ENCODE measurements at regions not wholly inside any gene's neighbourhood (a gene's known extent, or its start where the extent isn't known, plus 50 kb on each side); places are given as distances from the start of the nearest gene placed in this dataset.

- no peak overlapping the region for H3K4me3 ChIP-seq (ENCODE audit: control insufficient read depth in 1 of 7, extremely low read depth in 1 of 7, insufficient read depth in 4 of 7, low read depth in 2 of 7, low read length in 6 of 7)
- ChIA-PET CTCF (no interaction called here), POLR2A (no interaction called here)
- no peaks in the 10 kb centered on the region for H3K36me3 ChIP-seq (ENCODE audit: control insufficient read depth in 4 of 4, insufficient read depth in 4 of 4, low read length in 3 of 4)
- no peak overlapping the region for H3K27ac ChIP-seq (ENCODE audit: insufficient read depth in 1 of 2, low read depth in 1 of 2, low read length in 2 of 2, poor library complexity in 1 of 2, severe bottlenecking in 2 of 2)
- DNase-seq, result no peak
- H3K4me1 ChIP-seq (ENCODE audit: control extremely low read depth in 1 of 4, control insufficient read depth in 4 of 4, insufficient read depth in 4 of 4, low read length in 3 of 4), result no peaks in the 10 kb centered on the region
- no peaks in the 10 kb centered on the region for H3K27me3 ChIP-seq (replicated peaks in 2 of 5; ENCODE audit: control insufficient read depth in 4 of 5, insufficient read depth in 5 of 5, low read length in 4 of 5)
- 98% methylated on average over 14 of the region's 35 CpGs for WGBS (ENCODE audit: insufficient coverage)
- H3K9me3 ChIP-seq (ENCODE audit: control extremely low read depth in 1 of 5, control insufficient read depth in 4 of 5, insufficient read depth in 2 of 5, low read depth in 1 of 5, low read length in 4 of 5), result peaks cover 0 to 3% (median 0%) of the 10 kb centered on the region in 5 experiments
Observed at GRCh38 chr18:60010984-60011383, 111.2 kb downstream of the PMAIP1 start.

- ChIA-PET POLR2A (no interaction called here), CTCF (no interaction called here)
- WGBS (ENCODE audit: insufficient coverage), result 98% methylated on average over 20 of the region's 23 CpGs
- Histone ChIP-seq H3K27me3 (replicated peaks in 2 of 5; ENCODE audit: control insufficient read depth in 4 of 5, insufficient read depth in 5 of 5, low read length in 4 of 5) (no peaks in the 10 kb centered on the region), H3K4me3 (ENCODE audit: control insufficient read depth in 1 of 7, extremely low read depth in 1 of 7, insufficient read depth in 4 of 7, low read depth in 2 of 7, low read length in 6 of 7) (no peak overlapping the region), H3K27ac (ENCODE audit: insufficient read depth in 1 of 2, low read depth in 1 of 2, low read length in 2 of 2, poor library complexity in 1 of 2, severe bottlenecking in 2 of 2) (no peak overlapping the region), H3K36me3 (ENCODE audit: control insufficient read depth in 4 of 4, insufficient read depth in 4 of 4, low read length in 3 of 4) (no peaks in the 10 kb centered on the region), H3K9me3 (ENCODE audit: control extremely low read depth in 1 of 5, control insufficient read depth in 4 of 5, insufficient read depth in 2 of 5, low read depth in 1 of 5, low read length in 4 of 5) (peaks cover 0 to 3% (median 0%) of the 10 kb centered on the region in 5 experiments), H3K4me1 (ENCODE audit: control extremely low read depth in 1 of 4, control insufficient read depth in 4 of 4, insufficient read depth in 4 of 4, low read length in 3 of 4) (no peaks in the 10 kb centered on the region)
- DNase-seq, result no peak
Observed at GRCh38 chr18:60010513-60010912, 110.7 kb downstream of the PMAIP1 start.

- CTCF ChIA-PET, result interaction anchor here (1.2 kb wide), 1 partner anchor 12 kb away, joined by 7 read pairs; no protein-coding TSS in a partner anchor
- Histone ChIP-seq H3K4me3 (ENCODE audit: control insufficient read depth in 1 of 7, extremely low read depth in 1 of 7, insufficient read depth in 4 of 7, low read depth in 2 of 7, low read length in 6 of 7) (no peak overlapping the region), H3K27me3 (replicated peaks in 2 of 5; ENCODE audit: control insufficient read depth in 4 of 5, insufficient read depth in 5 of 5, low read length in 4 of 5) (no peaks in the 10 kb centered on the region), H3K27ac (ENCODE audit: insufficient read depth in 1 of 2, low read depth in 1 of 2, low read length in 2 of 2, poor library complexity in 1 of 2, severe bottlenecking in 2 of 2) (no peak overlapping the region), H3K4me1 (ENCODE audit: control extremely low read depth in 1 of 4, control insufficient read depth in 4 of 4, insufficient read depth in 4 of 4, low read length in 3 of 4) (no peaks in the 10 kb centered on the region), H3K9me3 (ENCODE audit: control extremely low read depth in 1 of 5, control insufficient read depth in 4 of 5, insufficient read depth in 2 of 5, low read depth in 1 of 5, low read length in 4 of 5) (peaks cover 0 to 5% (median 0%) of the 10 kb centered on the region in 5 experiments), H3K36me3 (ENCODE audit: control insufficient read depth in 4 of 4, insufficient read depth in 4 of 4, low read length in 3 of 4) (no peaks in the 10 kb centered on the region)
- WGBS (ENCODE audit: insufficient coverage), result no CpG with 5 or more reads among the region's 2 CpGs
- no peak for DNase-seq
- POLR2A ChIA-PET, result no interaction called here
Observed at GRCh38 chr18:60007661-60008060, 107.9 kb downstream of the PMAIP1 start.

GRCh38 chr18:60003610-60004185, 103.9 kb downstream of the PMAIP1 start:
- 96% methylated on average over 14 of the region's 16 CpGs for WGBS (ENCODE audit: insufficient coverage)
- DNase-seq, result no peak
- H3K4me3 ChIP-seq (ENCODE audit: control insufficient read depth in 1 of 7, extremely low read depth in 1 of 7, insufficient read depth in 4 of 7, low read depth in 2 of 7, low read length in 6 of 7), result no peak overlapping the region
- peaks cover 0 to 6% (median 0%) of the 10 kb centered on the region in 5 experiments for H3K9me3 ChIP-seq (ENCODE audit: control extremely low read depth in 1 of 5, control insufficient read depth in 4 of 5, insufficient read depth in 2 of 5, low read depth in 1 of 5, low read length in 4 of 5)
- no peaks in the 10 kb centered on the region for H3K36me3 ChIP-seq (ENCODE audit: control insufficient read depth in 4 of 4, insufficient read depth in 4 of 4, low read length in 3 of 4)
- ChIA-PET POLR2A (no interaction called here), CTCF (no interaction called here)
- H3K27ac ChIP-seq (ENCODE audit: insufficient read depth in 1 of 2, low read depth in 1 of 2, low read length in 2 of 2, poor library complexity in 1 of 2, severe bottlenecking in 2 of 2), result no peak overlapping the region
- no peaks in the 10 kb centered on the region for H3K4me1 ChIP-seq (ENCODE audit: control extremely low read depth in 1 of 4, control insufficient read depth in 4 of 4, insufficient read depth in 4 of 4, low read length in 3 of 4)
- H3K27me3 ChIP-seq (replicated peaks in 2 of 5; ENCODE audit: control insufficient read depth in 4 of 5, insufficient read depth in 5 of 5, low read length in 4 of 5), result no peaks in the 10 kb centered on the region

GRCh38 chr18:59996370-59996966, 96.7 kb downstream of the PMAIP1 start:
- POLR2A ChIA-PET, result interaction anchor here (0.5 to 1.0 kb wide), 2 partner anchors 96 to 227 kb away, joined by 3 to 4 read pairs; partner anchors contain the start of gene PMAIP1
- no peak overlapping the region for H3K27ac ChIP-seq (ENCODE audit: insufficient read depth in 1 of 2, low read depth in 1 of 2, low read length in 2 of 2, poor library complexity in 1 of 2, severe bottlenecking in 2 of 2)

GRCh38 chr18:59994357-59994756, 94.6 kb downstream of the PMAIP1 start:
- 10% methylated on average over 1 of the region's 1 CpG for WGBS (ENCODE audit: insufficient coverage)
- DNase-seq, result peak; percentile 26 to 53 (median 41)
- Histone ChIP-seq H3K4me3 (ENCODE audit: control insufficient read depth in 1 of 7, extremely low read depth in 1 of 7, insufficient read depth in 4 of 7, low read depth in 2 of 7, low read length in 6 of 7) (no peak overlapping the region), H3K9me3 (ENCODE audit: control extremely low read depth in 1 of 5, control insufficient read depth in 4 of 5, insufficient read depth in 2 of 5, low read depth in 1 of 5, low read length in 4 of 5) (peaks cover 0 to 2% (median 0%) of the 10 kb centered on the region in 5 experiments), H3K27ac (ENCODE audit: insufficient read depth in 1 of 2, low read depth in 1 of 2, low read length in 2 of 2, poor library complexity in 1 of 2, severe bottlenecking in 2 of 2) (no peak overlapping the region), H3K4me1 (ENCODE audit: control extremely low read depth in 1 of 4, control insufficient read depth in 4 of 4, insufficient read depth in 4 of 4, low read length in 3 of 4) (peaks cover 0 to 10% (median 0%) of the 10 kb centered on the region in 4 experiments), H3K36me3 (ENCODE audit: control insufficient read depth in 4 of 4, insufficient read depth in 4 of 4, low read length in 3 of 4) (no peaks in the 10 kb centered on the region), H3K27me3 (replicated peaks in 2 of 5; ENCODE audit: control insufficient read depth in 4 of 5, insufficient read depth in 5 of 5, low read length in 4 of 5) (peaks cover 0 to 40% (median 24%) of the 10 kb centered on the region in 5 experiments)
- ChIA-PET POLR2A (no interaction called here), CTCF (interaction anchor here (0.9 to 3.8 kb wide), 12 partner anchors 10 to 563 kb away, joined by 3 to 29 read pairs (median 6); no protein-coding TSS in a partner anchor)

More at GRCh38 chr18:59996370-59996966, 96.7 kb downstream of the PMAIP1 start:
- peak; percentile 23 to 58 (median 54) for DNase-seq
- H3K27me3 ChIP-seq (replicated peaks in 2 of 5; ENCODE audit: control insufficient read depth in 4 of 5, insufficient read depth in 5 of 5, low read length in 4 of 5), result peaks cover 0 to 29% (median 18%) of the 10 kb centered on the region in 5 experiments
- H3K4me3 ChIP-seq (ENCODE audit: control insufficient read depth in 1 of 7, extremely low read depth in 1 of 7, insufficient read depth in 4 of 7, low read depth in 2 of 7, low read length in 6 of 7), result no peak overlapping the region
- CTCF ChIA-PET, result interaction anchor here (0.7 to 3.8 kb wide), 16 partner anchors 11 to 688 kb away, joined by 3 to 29 read pairs (median 5); no protein-coding TSS in a partner anchor
- no peaks in the 10 kb centered on the region for H3K4me1 ChIP-seq (ENCODE audit: control extremely low read depth in 1 of 4, control insufficient read depth in 4 of 4, insufficient read depth in 4 of 4, low read length in 3 of 4)
- H3K9me3 ChIP-seq (ENCODE audit: control extremely low read depth in 1 of 5, control insufficient read depth in 4 of 5, insufficient read depth in 2 of 5, low read depth in 1 of 5, low read length in 4 of 5), result peaks cover 0 to 2% (median 0%) of the 10 kb centered on the region in 5 experiments
- no peaks in the 10 kb centered on the region for H3K36me3 ChIP-seq (ENCODE audit: control insufficient read depth in 4 of 4, insufficient read depth in 4 of 4, low read length in 3 of 4)
- WGBS (ENCODE audit: insufficient coverage), result 6% methylated on average over 3 of the region's 5 CpGs

GRCh38 chr18:59993560-59993959, 93.8 kb downstream of the PMAIP1 start:
- Histone ChIP-seq H3K4me1 (ENCODE audit: control extremely low read depth in 1 of 4, control insufficient read depth in 4 of 4, insufficient read depth in 4 of 4, low read length in 3 of 4) (peaks cover 0 to 10% (median 0%) of the 10 kb centered on the region in 4 experiments), H3K27ac (ENCODE audit: insufficient read depth in 1 of 2, low read depth in 1 of 2, low read length in 2 of 2, poor library complexity in 1 of 2, severe bottlenecking in 2 of 2) (no peak overlapping the region), H3K9me3 (ENCODE audit: control extremely low read depth in 1 of 5, control insufficient read depth in 4 of 5, insufficient read depth in 2 of 5, low read depth in 1 of 5, low read length in 4 of 5) (peaks cover 0 to 2% (median 0%) of the 10 kb centered on the region in 5 experiments), H3K27me3 (replicated peaks in 2 of 5; ENCODE audit: control insufficient read depth in 4 of 5, insufficient read depth in 5 of 5, low read length in 4 of 5) (peaks cover 3 to 48% (median 29%) of the 10 kb centered on the region in 5 experiments), H3K36me3 (ENCODE audit: control insufficient read depth in 4 of 4, insufficient read depth in 4 of 4, low read length in 3 of 4) (no peaks in the 10 kb centered on the region), H3K4me3 (ENCODE audit: control insufficient read depth in 1 of 7, extremely low read depth in 1 of 7, insufficient read depth in 4 of 7, low read depth in 2 of 7, low read length in 6 of 7) (no peak overlapping the region)
- 83% methylated on average over 3 of the region's 5 CpGs for WGBS (ENCODE audit: insufficient coverage)
- ChIA-PET POLR2A (no interaction called here), CTCF (interaction anchor here (0.6 to 3.8 kb wide), 5 partner anchors 9 to 1488 kb away, joined by 3 to 25 read pairs (median 6); no protein-coding TSS in a partner anchor)
- no peak for DNase-seq
